ENCODE measurements at regions not wholly inside any gene's neighbourhood (a gene's known extent, or its start where the extent isn't known, plus 50 kb on each side); places are given as distances from the start of the nearest gene placed in this dataset.
"Not testable (repeated sequence)": the region's sequence is repeated elsewhere in the genome, so short reads cannot be mapped to it uniquely, and the experiment has no call there.

DNA sequence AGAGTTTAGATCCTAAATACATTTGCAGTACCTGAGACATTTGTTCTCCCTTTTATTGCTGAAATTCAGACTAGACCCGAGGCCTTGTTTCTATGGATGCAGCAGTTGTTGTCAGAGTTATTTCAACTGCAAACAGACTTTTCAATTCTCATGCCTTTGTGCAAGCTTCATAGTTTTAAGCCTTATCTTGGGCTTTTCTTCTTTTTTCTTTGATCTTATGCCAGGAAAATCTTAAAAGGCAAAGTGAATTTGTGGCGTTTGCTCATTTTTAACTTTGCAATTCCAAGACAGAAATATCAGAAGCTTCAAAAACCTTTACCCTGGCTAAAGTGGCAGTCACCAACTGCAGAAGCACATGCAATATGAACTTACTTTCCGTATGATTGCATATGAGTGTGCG is 576.7 kb downstream of the DIPK2A start:
- DNase-seq, result no peak

DNA sequence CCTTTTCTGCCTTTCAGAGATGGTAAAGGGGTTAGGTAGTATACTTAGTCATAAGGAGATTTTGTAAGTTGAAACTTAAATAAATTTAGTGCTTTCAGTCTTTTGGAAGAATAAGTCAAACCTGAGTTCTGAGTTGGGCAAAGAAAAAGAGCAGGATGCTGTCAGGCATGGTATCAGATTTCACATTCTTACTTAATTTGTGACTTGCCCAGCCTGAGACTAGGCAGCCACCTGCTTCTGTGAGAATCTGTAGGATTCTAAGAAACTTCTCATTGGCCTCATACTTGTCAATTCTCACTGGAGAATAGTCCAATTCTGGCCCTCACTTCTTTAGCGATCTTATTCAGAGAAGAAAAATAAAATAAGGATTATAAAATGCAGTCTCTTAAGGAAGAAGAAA is 577.5 kb downstream of the DIPK2A start:
- DNase-seq, result no peak

DNA sequence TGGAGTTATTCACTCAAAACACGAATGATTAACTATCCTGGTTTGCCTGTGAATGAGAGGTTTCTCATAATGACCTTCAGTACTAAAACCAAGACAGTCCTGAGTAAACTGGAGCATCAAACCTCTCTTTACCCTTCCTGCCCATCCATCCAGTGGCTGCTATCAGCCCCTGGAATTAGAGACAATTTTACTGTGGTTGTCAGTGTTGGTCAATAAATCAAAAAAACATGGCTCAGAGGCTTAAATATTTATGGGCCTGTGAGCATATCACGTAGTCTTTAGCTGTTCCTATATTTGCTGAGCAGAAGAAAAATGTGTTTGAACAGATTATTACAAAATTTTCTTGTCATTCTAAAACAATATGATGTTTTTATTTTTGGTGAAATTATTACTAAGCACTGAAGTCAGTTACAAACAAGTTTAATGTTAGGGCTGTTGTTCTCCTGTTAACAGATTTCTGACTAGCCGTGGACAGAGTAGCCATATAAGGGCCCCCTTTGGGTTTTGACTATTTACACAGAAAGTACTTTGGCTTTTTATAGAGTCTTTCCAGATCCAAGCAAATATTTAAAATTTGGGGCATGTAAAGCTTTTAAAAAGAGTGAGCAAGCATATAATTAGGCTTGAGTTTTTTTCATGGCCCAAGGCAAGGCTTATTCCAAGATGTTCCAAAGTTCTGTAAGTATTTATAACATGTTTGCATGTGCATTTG is 580.9 kb downstream of the DIPK2A start:
- no peak for DNase-seq

DNA sequence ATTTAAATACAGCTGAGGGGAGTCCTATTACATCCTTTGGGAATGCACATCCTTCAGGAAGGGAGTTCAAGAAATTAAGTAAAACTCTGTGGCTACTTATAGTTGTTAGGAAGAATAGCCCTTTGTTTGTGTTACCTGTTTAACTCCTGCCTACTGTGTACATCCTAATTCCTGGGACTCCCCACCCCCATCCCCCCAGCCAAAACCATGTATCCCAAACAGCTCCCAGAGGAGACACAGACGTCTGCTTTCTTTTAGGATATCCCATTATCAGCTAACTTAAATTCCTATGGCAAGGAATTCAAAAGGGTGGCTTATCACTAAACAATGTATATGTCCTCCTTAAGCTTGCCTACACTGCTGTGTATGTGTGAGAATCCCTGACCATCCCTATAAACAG is 581.7 kb downstream of the DIPK2A start:
- no peak for DNase-seq

- DNase-seq, result no peak
Observed at GRCh38 chr3:144554889-144555288, 583.3 kb downstream of the DIPK2A start.

GRCh38 chr3:144556392-144556791 is 584.8 kb downstream of the DIPK2A start:
- DNase-seq, result peak in 1 of 3 donors; percentile 6

- no peak for DNase-seq
Observed at GRCh38 chr3:144557515-144557914, 585.9 kb downstream of the DIPK2A start.

GRCh38 chr3:144564011-144564410 is 592.4 kb downstream of the DIPK2A start:
- no peak for DNase-seq

DNA sequence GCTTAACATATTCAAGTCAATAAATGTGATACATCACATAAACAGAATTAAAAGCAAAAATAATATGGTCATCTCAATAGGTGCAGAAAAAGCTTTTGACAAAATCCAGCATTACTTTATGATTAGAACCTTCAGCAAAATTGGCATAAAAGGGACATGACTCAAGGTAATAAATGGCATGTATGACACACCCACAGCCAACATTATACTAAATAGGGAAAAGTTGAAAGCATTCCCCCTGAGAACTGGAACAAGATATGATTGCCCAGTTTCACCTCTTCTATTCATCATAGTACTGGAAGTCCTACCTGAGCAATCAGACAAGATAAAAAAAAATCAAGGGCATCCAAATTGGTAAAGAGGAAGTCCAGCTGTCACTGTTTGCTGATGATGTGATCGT is 594.7 kb downstream of the DIPK2A start:
- no peak for DNase-seq

GRCh38 chr3:144569651-144570050 is 598.0 kb downstream of the DIPK2A start:
- DNase-seq, result no peak

GRCh38 chr3:144583871-144584270 is 612.2 kb downstream of the DIPK2A start:
- DNase-seq, result no peak

DNA sequence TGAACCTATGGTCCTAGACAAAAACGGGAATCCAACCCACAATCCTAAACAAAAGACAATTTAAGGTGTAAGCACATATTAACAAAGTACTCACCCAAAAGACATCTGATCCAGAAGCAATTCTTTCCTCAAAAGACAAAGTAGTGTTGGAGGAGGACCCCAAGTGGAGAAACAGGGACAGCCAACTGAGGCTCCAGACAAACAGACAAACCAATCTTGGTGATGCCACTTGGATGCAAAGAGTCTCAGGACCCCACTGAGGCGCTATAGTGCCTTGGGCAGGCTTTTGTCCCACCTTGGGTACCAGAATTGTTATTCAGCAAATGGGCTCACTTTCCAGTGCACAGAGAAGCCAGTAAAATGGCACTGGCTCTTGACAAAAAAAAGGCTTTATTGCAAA is 613.8 kb downstream of the DIPK2A start:
- DNase-seq, result peak in 1 of 3 donors; percentile 5

- no peak for DNase-seq
Observed at GRCh38 chr3:144585953-144586352, 614.3 kb downstream of the DIPK2A start.

- DNase-seq, result peak in 1 of 3 donors; percentile 14
Observed at GRCh38 chr3:144586382-144586781, 614.8 kb downstream of the DIPK2A start.

DNA sequence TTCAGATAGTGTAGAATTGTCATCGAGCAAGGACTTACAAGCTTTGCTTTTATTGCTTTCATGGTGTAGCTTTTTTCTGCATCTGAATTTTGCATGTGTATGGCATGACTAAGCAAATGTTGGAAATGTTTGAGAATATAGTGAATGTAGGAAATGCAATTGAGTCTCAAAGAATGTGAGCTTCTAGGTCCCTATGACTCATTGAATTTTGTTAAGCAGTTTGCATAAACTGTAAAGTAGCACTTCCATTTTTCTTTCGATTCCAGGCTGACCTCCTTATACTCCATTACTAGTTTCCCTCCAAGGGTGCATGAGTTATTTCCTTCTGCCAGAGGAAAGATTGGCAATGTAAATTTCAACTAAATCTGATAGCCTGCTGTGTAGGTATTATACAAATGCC is 619.2 kb downstream of the DIPK2A start:
- peak; percentile 24 to 65 (median 64) for DNase-seq

DNA sequence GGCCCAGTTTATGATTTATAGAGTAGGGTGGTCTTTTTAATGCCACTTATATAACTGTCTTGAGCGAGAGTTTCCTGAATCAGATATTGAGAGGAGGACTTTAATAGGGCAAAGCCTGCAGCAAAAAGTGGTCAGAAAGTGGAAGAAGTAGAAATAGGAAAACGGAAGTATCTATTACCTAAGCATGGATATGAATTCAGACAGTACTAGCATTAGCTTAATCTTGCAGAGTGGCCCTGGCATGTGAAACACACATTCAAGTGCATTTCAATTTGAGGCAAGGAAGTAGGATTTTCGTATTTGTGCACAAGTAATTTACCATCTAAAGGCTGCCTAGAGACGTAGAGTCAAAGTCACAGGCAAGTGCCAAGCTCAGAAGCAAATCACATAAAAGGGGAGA is 622.3 kb downstream of the DIPK2A start:
- peak; percentile 20 to 48 (median 40) for DNase-seq

DNA sequence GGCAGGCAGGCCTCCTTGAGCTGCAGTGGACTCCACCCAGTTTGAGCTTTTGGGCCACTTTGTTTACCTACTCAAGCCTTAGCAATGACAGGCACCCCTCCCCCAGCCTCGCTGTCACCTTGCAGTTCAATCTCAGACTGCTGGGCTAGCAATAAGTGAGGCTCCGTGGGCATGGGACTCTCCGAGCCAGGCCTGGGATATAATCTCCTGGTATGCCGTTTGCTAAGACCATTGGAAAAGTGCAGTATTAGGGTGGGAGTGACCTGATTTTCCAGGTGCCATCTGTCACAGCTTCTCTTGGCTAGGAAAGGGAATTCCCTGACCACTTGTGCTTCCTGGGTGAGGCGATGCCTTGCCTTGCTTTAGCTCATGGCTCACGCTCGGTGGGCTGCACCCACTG is 648.6 kb downstream of the DIPK2A start:
- DNase-seq, result not testable (repeated sequence)

GRCh38 chr3:144622845-144623244 is 651.2 kb downstream of the DIPK2A start:
- no peak for DNase-seq

DNA sequence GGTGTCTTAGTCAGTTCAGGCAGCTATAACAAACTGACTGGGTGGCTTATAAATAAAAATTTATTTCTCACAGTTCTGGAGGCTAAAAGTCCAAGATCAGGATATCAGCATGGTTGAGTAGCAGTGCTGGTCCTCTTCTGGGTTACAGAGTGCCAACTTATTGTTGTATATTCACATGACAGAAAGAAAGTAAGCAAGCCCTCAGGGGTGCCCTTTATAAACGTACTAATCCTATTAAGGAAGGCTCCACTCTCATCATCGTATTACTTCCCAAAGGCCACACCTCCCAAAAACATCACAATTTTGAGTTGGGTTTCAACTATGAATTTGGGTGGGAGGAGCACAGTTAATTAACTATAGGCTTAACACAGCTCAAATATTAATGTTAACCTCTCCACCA is 653.0 kb downstream of the DIPK2A start:
- DNase-seq, result no peak

DNA sequence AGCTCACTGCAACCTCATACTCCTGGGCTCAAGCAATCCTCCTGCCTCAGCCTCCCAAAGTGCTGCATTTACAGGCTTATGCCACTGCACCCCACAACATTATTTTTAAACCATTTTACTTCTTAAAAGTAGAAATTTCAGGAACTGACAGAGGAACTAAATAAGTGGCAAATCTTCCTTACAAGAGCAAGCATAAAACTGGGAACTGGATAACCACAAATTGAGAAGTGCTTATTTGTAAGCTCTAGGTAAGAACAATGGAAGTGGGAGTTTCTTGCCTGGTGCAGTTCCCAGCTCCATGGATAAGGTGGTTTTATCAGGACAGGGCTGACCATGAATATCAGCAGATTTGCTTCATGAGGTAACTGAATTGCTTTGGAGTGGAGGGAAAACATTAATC is 655.2 kb downstream of the DIPK2A start:
- DNase-seq, result peak in 2 of 3 donors; percentile 32 to 34

DNA sequence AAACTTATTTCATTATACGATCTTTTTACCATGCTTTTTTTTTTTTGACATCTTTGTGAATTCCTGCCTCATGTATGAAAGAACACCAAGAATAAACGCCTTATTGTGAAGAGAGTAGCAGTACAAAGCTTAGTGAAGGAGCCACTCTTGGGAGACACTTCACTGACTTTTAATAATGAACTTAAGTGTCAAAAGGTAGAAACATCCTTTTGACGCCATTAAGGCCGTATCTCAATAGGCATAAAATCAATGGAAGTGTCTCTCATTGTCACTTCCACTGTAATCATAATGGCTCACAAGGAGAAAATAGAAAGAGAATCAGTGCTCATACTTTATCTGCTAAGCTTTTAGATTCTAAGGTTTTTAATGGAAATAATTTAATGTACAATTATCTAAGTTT is 657.8 kb downstream of the DIPK2A start:
- DNase-seq, result no peak

GRCh38 chr3:144636833-144637232 is 665.2 kb downstream of the DIPK2A start:
- DNase-seq, result no peak

DNA sequence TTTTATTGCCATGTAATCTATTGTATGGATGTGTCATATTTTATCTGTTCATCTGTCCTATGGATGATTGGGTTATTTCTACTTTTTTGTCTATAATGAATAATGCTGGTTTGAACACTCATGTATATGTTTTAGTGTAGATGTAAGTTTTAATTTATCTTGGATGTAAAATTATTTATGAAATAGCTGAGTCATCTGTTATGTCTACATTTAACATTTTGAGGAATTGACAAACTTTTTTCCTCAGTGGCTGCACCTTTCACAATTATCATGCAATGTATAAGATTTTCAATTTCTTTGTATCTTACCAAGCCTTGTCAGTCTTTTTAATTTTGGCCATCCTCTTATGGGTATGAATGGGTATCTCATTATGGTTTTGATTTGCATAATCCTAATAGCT is 666.4 kb downstream of the DIPK2A start:
- DNase-seq, result no peak

- no peak for DNase-seq
Observed at GRCh38 chr3:144643771-144644198, 672.2 kb downstream of the DIPK2A start.

GRCh38 chr3:144645300-144645699 is 673.7 kb downstream of the DIPK2A start:
- no peak for DNase-seq

Measured in suppressor macrophage treated with lipopolysaccharide for 1 hour (primary cell).